ENCODE measurements at regions not wholly inside any gene's neighbourhood (a gene's known extent, or its start where the extent isn't known, plus 50 kb on each side); places are given as distances from the start of the nearest gene placed in this dataset.

- POLR2A ChIA-PET, result no interaction called here
- no peaks in the 10 kb centered on the region for H3K9me3 ChIP-seq (replicated peaks; ENCODE audit: control insufficient read depth, insufficient read depth, low read depth, low read length)
- H3K4me2 ChIP-seq (ENCODE audit: insufficient read depth, low read length), result no peak overlapping the region
- no peak overlapping the region for H3K27ac ChIP-seq (ENCODE audit: extremely low read depth, low read depth, low read length)
- H3K4me3 ChIP-seq, result no peak overlapping the region
- CTCF ChIA-PET (ENCODE audit: low intra/inter-chr PET ratio), result no interaction called here
- ATAC-seq, result no peak
- no peak for DNase-seq (ENCODE audit: extremely low read depth in 1 of 4, low spot score in 3 of 4)
- no peaks in the 10 kb centered on the region for H3K36me3 ChIP-seq (ENCODE audit: control insufficient read depth, insufficient read depth, low read length)
- H3K9ac ChIP-seq (ENCODE audit: insufficient read depth in 1 of 2, low read depth in 2 of 2, low read length in 2 of 2), result no peak overlapping the region
- intact Hi-C loops (cut with micrococcal nuclease) (no loop called here), in situ Hi-C loops (cut with MboI) (no loop called here)
- H3K4me1 ChIP-seq (replicated peaks in 1 of 2; ENCODE audit: control insufficient read depth in 2 of 2, insufficient read depth in 2 of 2, low read length in 2 of 2), result no peaks in the 10 kb centered on the region
- no peak for FAIRE-seq
- H3K9me1 ChIP-seq (ENCODE audit: control insufficient read depth, insufficient read depth, low read length), result no peaks in the 10 kb centered on the region
- H3K27me3 ChIP-seq (ENCODE audit: control insufficient read depth in 2 of 2, insufficient read depth in 2 of 2, low read length in 2 of 2), result no peaks in the 10 kb centered on the region
- BruUV-seq (replicated peaks), result no TSS peak
- WGBS (ENCODE audit: insufficient coverage, low coverage, missing lambda C conversion rate), result 0% methylated on average over 6 of the region's 6 CpGs
- no peak overlapping the region for H2AFZ ChIP-seq (ENCODE audit: low read depth, low read length)
- no peaks in the 10 kb centered on the region for H4K20me1 ChIP-seq (replicated peaks; ENCODE audit: control insufficient read depth, insufficient read depth, low read length)
- H3K79me2 ChIP-seq (ENCODE audit: control insufficient read depth, insufficient read depth, low read length), result no peaks in the 10 kb centered on the region
- TF ChIP-seq SMAD2 (IDR thresholded peaks at IDR 0.05; ENCODE audit: low read depth, low read length) (no peak), HES1 (IDR thresholded peaks at IDR 0.05; ENCODE audit: low read depth) (no peak), ZFP1 (CRISPR knock-in tag; IDR thresholded peaks at IDR 0.05) (no peak), HNRNPUL1 (IDR thresholded peaks at IDR 0.05; ENCODE audit: low read length) (no peak), ZNF639 (CRISPR knock-in tag; conservative IDR thresholded peaks at IDR 0.05 in 1 of 2, IDR thresholded peaks at IDR 0.05 in 1 of 2) (no peak), RERE (CRISPR knock-in tag; IDR thresholded peaks at IDR 0.05; ENCODE audit: borderline replicate concordance) (no peak), ZNF707 (CRISPR knock-in tag; conservative IDR thresholded peaks at IDR 0.05) (no peak), HMG20B (CRISPR knock-in tag; IDR thresholded peaks at IDR 0.05) (no peak), U2AF2 (optimal IDR thresholded peaks at IDR 0.05; ENCODE audit: low read depth, low read length) (no peak), POU5F1 (IDR thresholded peaks at IDR 0.05; ENCODE audit: borderline replicate concordance, low read depth, low read length, partially characterized antibody) (no peak), ETV1 (tag; conservative IDR thresholded peaks at IDR 0.05; ENCODE audit: low read depth) (no peak), CBX5 (IDR thresholded peaks at IDR 0.05; ENCODE audit: borderline replicate concordance, low read depth) (no peak), SNRNP70 (optimal IDR thresholded peaks at IDR 0.05; ENCODE audit: low read depth, low read length) (no peak), MAFG (tag; conservative IDR thresholded peaks at IDR 0.05) (no peak), CBFA2T3 (IDR thresholded peaks at IDR 0.05) (no peak), ZNF431 (CRISPR knock-in tag; IDR thresholded peaks at IDR 0.05) (no peak), EWSR1 (IDR thresholded peaks at IDR 0.05; ENCODE audit: borderline replicate concordance, low read depth, partially characterized antibody) (no peak), ZNF589 (CRISPR knock-in tag; IDR thresholded peaks at IDR 0.05; ENCODE audit: low read depth) (no peak)
These were observed 456.1 kb downstream of the FGF13 start for GRCh38 chrX:138255373-138255772.

All from K562 (cell line).